ENCODE measurements at regions not wholly inside any gene's neighbourhood (a gene's known extent, or its start where the extent isn't known, plus 50 kb on each side); places are given as distances from the start of the nearest gene placed in this dataset.
"Not testable (repeated sequence)": the region's sequence is repeated elsewhere in the genome, so short reads cannot be mapped to it uniquely, and the experiment has no call there.

- no peak for DNase-seq (ENCODE audit: extremely low read depth in 1 of 11, low read depth in 9 of 11, low spot score in 4 of 11)
These were observed 68.6 kb upstream of the MRTFB start for GRCh38 chr16:14002416-14002990.

GRCh38 chr16:14003074-14003570 is 68.0 kb upstream of the MRTFB start:
- DNase-seq (ENCODE audit: extremely low read depth in 1 of 11, low read depth in 9 of 11, low spot score in 4 of 11) = peak in 3 of 11 donors; percentile 43 to 59 (median 49)

GRCh38 chr16:14004031-14004728 is 66.9 kb upstream of the MRTFB start:
- DNase-seq (ENCODE audit: extremely low read depth in 1 of 11, low read depth in 9 of 11, low spot score in 4 of 11) = no peak

GRCh38 chr16:14004729-14005315 is 66.3 kb upstream of the MRTFB start:
- no peak for DNase-seq (ENCODE audit: extremely low read depth in 1 of 11, low read depth in 9 of 11, low spot score in 4 of 11)

GRCh38 chr16:14005335-14005734 is 65.8 kb upstream of the MRTFB start:
- no peak for DNase-seq (ENCODE audit: extremely low read depth in 1 of 11, low read depth in 9 of 11, low spot score in 4 of 11)

- no peak for DNase-seq (ENCODE audit: extremely low read depth in 1 of 11, low read depth in 9 of 11, low spot score in 4 of 11)
These were observed 63.7 kb upstream of the MRTFB start for GRCh38 chr16:14007450-14007849.

- DNase-seq (ENCODE audit: extremely low read depth in 1 of 11, low read depth in 9 of 11, low spot score in 4 of 11) = no peak
These were observed 60.1 kb upstream of the MRTFB start for GRCh38 chr16:14011001-14011400.

- no peak for DNase-seq (ENCODE audit: extremely low read depth in 1 of 11, low read depth in 9 of 11, low spot score in 4 of 11)
These were observed 59.3 kb upstream of the MRTFB start for GRCh38 chr16:14011846-14012245.

GRCh38 chr16:14013145-14013570 is 58.0 kb upstream of the MRTFB start:
- DNase-seq (ENCODE audit: extremely low read depth in 1 of 11, low read depth in 9 of 11, low spot score in 4 of 11) = no peak

- DNase-seq (ENCODE audit: extremely low read depth in 1 of 11, low read depth in 9 of 11, low spot score in 4 of 11) = peak; percentile 53 to 81 (median 70)
These were observed 57.4 kb upstream of the MRTFB start for GRCh38 chr16:14013571-14014283.

GRCh38 chr16:14014284-14014625 is 56.9 kb upstream of the MRTFB start:
- DNase-seq (ENCODE audit: extremely low read depth in 1 of 11, low read depth in 9 of 11, low spot score in 4 of 11) = no peak

- DNase-seq (ENCODE audit: extremely low read depth in 1 of 11, low read depth in 9 of 11, low spot score in 4 of 11) = no peak
These were observed 56.1 kb upstream of the MRTFB start for GRCh38 chr16:14015033-14015432.

GRCh38 chr16:14015461-14015860 is 55.7 kb upstream of the MRTFB start:
- DNase-seq (ENCODE audit: extremely low read depth in 1 of 11, low read depth in 9 of 11, low spot score in 4 of 11) = no peak

- DNase-seq (ENCODE audit: extremely low read depth in 1 of 11, low read depth in 9 of 11, low spot score in 4 of 11) = no peak
These were observed 55.2 kb upstream of the MRTFB start for GRCh38 chr16:14015948-14016347.

- DNase-seq (ENCODE audit: extremely low read depth in 1 of 11, low read depth in 9 of 11, low spot score in 4 of 11) = not testable (repeated sequence)
These were observed 54.8 kb upstream of the MRTFB start for GRCh38 chr16:14016362-14016761.

GRCh38 chr16:14017886-14018285 is 53.2 kb upstream of the MRTFB start:
- no peak for DNase-seq (ENCODE audit: extremely low read depth in 1 of 11, low read depth in 9 of 11, low spot score in 4 of 11)

- no peak for DNase-seq (ENCODE audit: extremely low read depth in 1 of 11, low read depth in 9 of 11, low spot score in 4 of 11)
These were observed 52.3 kb upstream of the MRTFB start for GRCh38 chr16:14018851-14019250.

GRCh38 chr16:14020141-14020540 is 51.0 kb upstream of the MRTFB start:
- no peak for DNase-seq (ENCODE audit: extremely low read depth in 1 of 11, low read depth in 9 of 11, low spot score in 4 of 11)

Data from renal cortex interstitium (tissue), 11 donors.